Adrenal gland (tissue), 5 donors: ENCODE measurements at regions not wholly inside any gene's neighbourhood (a gene's known extent, or its start where the extent isn't known, plus 50 kb on each side); places are given as distances from the start of the nearest gene placed in this dataset.

Experiments
- CTCF ChIP-seq, 6 experiments: fragments of 450-650 bp in 4 of 6; fragments of 200-600 bp in 2 of 6; sonication (generic) in 1 of 6; IDR thresholded peaks; 1 replicate in 5 of 6; 2 replicates in 1 of 6; pipeline versions ENCODE4 v1.5.1 to v1.8.0; 2016 to 2021; ENCODE audit warnings: antibody characterized with exemption in 6 of 6, mild to moderate bottlenecking in 2 of 6, moderate library complexity in 1 of 6
- POLR2A ChIP-seq, 2 donors: fragments of 450-650 bp; IDR thresholded peaks; one replicate each; pipeline ENCODE4 v1.6.1; 2017; ENCODE audit warnings: antibody characterized with exemption in 2 of 2, mild to moderate bottlenecking in 2 of 2, moderate library complexity in 1 of 2
- donor health status: DM: no; HTN: no; CAD: no.

GRCh38 chr9:129494113-129494789, 126.7 kb downstream of the C9orf50 start:
- TF ChIP-seq CTCF (IDR thresholded peaks at IDR 0.05) = no peak
- no peak for TF ChIP-seq POLR2A (IDR thresholded peaks at IDR 0.05)
